ENCODE measurements at regions not wholly inside any gene's neighbourhood (a gene's known extent, or its start where the extent isn't known, plus 50 kb on each side); places are given as distances from the start of the nearest gene placed in this dataset.

GRCh38 chr4:130333241-130333759, 1237.3 kb downstream of the C4orf33 start:
- BruUV-seq (replicated peaks) = no TSS peak
- CTCF ChIA-PET = no interaction called here
- intact Hi-C loops (cut with micrococcal nuclease; ENCODE audit: unreplicated experiment) = loop anchor here (10.0 kb wide), 1 partner anchor 968 kb away; no protein-coding TSS in a partner anchor

DNA sequence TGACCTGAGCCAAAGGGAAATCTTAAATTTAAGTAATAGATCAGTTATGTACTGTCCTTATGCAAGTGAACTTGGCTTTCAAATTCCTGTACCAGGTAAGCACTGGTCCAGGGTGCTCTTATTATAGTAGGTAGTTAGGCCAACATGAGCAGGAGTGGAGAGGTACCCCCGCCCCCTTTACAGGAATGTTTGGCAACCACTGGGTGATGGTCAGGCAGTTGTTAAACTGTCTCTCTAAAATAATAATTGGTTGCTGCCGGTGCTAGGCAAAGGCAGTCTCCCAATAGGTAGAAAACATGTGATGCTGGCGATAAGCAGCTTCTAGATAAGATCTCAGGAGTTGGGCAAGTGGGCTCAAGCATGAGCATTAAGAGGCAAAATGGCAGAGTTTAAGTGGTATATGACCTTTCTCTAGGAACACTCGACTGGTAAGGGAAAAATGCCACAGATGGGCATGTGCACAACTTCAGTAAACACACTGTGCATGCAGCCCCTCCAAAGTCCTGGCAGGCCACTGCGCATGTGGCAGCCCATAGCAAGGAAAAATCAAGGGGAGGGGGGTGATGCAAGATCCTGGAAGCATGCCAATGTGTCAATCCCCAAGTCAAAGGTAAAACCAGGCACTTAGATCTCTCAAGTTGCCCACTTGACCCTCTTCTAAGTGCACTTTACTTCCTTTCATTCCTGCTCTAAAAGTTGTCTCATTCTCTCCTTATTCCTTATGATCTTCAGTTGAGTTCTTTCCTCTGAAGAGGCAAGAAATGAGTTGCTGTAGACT, 1239.7 kb downstream of the C4orf33 start:
- Histone ChIP-seq H3K4me1 (ENCODE audit: insufficient read depth, low read length, poor library complexity, severe bottlenecking) (no peaks in the 10 kb centered on the region), H3K36me3 (ENCODE audit: insufficient read depth, low read length, poor library complexity, severe bottlenecking) (no peaks in the 10 kb centered on the region), H3K27me3 (replicated peaks; ENCODE audit: insufficient read depth, low read depth, low read length, poor library complexity) (no peaks in the 10 kb centered on the region), H3K27ac (ENCODE audit: low read depth, low read length, poor library complexity, severe bottlenecking) (no peak overlapping the region), H3K4me3 (ENCODE audit: low read depth, low read length, poor library complexity, severe bottlenecking) (no peak overlapping the region), H3K9me3 (ENCODE audit: low read depth, low read length, poor library complexity, severe bottlenecking) (no peaks in the 10 kb centered on the region)
- no peak for DNase-seq (ENCODE audit: low spot score)
- intact Hi-C loops (cut with micrococcal nuclease; ENCODE audit: unreplicated experiment) = loop anchor here (10.0 kb wide), 1 partner anchor 971 kb away; no protein-coding TSS in a partner anchor
- TF ChIP-seq EZH2 (IDR thresholded peaks at IDR 0.05; ENCODE audit: borderline replicate concordance, low read depth, low read length, poor library complexity, severe bottlenecking) = no peak
- TF ChIP-seq, protein P1, sequence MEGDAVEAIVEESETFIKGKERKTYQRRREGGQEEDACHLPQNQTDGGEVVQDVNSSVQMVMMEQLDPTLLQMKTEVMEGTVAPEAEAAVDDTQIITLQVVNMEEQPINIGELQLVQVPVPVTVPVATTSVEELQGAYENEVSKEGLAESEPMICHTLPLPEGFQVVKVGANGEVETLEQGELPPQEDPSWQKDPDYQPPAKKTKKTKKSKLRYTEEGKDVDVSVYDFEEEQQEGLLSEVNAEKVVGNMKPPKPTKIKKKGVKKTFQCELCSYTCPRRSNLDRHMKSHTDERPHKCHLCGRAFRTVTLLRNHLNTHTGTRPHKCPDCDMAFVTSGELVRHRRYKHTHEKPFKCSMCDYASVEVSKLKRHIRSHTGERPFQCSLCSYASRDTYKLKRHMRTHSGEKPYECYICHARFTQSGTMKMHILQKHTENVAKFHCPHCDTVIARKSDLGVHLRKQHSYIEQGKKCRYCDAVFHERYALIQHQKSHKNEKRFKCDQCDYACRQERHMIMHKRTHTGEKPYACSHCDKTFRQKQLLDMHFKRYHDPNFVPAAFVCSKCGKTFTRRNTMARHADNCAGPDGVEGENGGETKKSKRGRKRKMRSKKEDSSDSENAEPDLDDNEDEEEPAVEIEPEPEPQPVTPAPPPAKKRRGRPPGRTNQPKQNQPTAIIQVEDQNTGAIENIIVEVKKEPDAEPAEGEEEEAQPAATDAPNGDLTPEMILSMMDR (conservative IDR thresholded peaks at IDR 0.05; ENCODE audit: low read depth, low read length) = no peak
- ChIA-PET CTCF (no interaction called here), POLR2A (ENCODE audit: low non-redundant PET) (no interaction called here)
- BruUV-seq (replicated peaks) = no TSS peak

More at GRCh38 chr4:130333241-130333759, 1237.3 kb downstream of the C4orf33 start:
- Histone ChIP-seq H3K27ac (ENCODE audit: low read depth, low read length, poor library complexity, severe bottlenecking) (no peak overlapping the region), H3K4me1 (ENCODE audit: insufficient read depth, low read length, poor library complexity, severe bottlenecking) (no peaks in the 10 kb centered on the region), H3K9me3 (ENCODE audit: low read depth, low read length, poor library complexity, severe bottlenecking) (no peaks in the 10 kb centered on the region), H3K27me3 (replicated peaks; ENCODE audit: insufficient read depth, low read depth, low read length, poor library complexity) (no peaks in the 10 kb centered on the region), H3K4me3 (ENCODE audit: low read depth, low read length, poor library complexity, severe bottlenecking) (no peak overlapping the region), H3K36me3 (ENCODE audit: insufficient read depth, low read length, poor library complexity, severe bottlenecking) (no peaks in the 10 kb centered on the region)
- no peak for DNase-seq (ENCODE audit: low spot score)
- POLR2A ChIA-PET (ENCODE audit: low non-redundant PET) = no interaction called here
- no peak for TF ChIP-seq EZH2 (IDR thresholded peaks at IDR 0.05; ENCODE audit: borderline replicate concordance, low read depth, low read length, poor library complexity, severe bottlenecking)
- TF ChIP-seq, protein P1 (conservative IDR thresholded peaks at IDR 0.05; ENCODE audit: low read depth, low read length) = no peak

DNA sequence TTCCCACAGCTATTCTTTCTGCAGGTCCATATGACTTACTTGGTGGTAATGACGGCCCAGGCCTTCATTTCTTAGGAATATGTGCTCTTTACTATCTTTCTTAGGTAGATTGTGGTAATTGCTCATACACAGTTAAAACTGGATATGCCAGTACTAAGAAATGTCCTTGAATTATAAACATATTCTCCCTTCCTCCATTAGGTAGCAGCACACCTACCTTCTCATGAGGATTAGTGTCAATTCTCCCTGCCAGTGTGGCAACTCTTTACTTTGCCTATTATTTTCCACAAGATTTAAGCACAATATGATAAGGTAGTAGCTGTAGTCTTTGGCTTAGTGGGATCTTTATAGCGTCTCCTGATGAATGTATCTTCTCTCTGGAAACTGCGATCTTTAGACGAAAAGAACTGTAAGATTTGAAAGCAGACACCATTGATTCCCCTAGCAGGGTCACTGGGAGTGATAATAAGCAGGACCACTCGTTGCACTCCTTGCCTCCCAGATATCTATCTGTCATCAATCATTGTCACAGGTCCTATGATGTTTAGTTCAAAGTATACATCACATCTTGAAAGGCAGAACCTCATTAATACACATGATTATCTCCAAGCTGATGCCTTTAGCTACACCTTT, 1240.7 kb downstream of the C4orf33 start:
- Histone ChIP-seq H3K4me1 (ENCODE audit: insufficient read depth, low read length, poor library complexity, severe bottlenecking) (no peaks in the 10 kb centered on the region), H3K27ac (ENCODE audit: low read depth, low read length, poor library complexity, severe bottlenecking) (no peak overlapping the region), H3K27me3 (replicated peaks; ENCODE audit: insufficient read depth, low read depth, low read length, poor library complexity) (no peaks in the 10 kb centered on the region), H3K9me3 (ENCODE audit: low read depth, low read length, poor library complexity, severe bottlenecking) (no peaks in the 10 kb centered on the region), H3K4me3 (ENCODE audit: low read depth, low read length, poor library complexity, severe bottlenecking) (no peak overlapping the region), H3K36me3 (ENCODE audit: insufficient read depth, low read length, poor library complexity, severe bottlenecking) (no peaks in the 10 kb centered on the region)
- DNase-seq (ENCODE audit: low spot score) = peak; percentile 70
- TF ChIP-seq, protein P1 (conservative IDR thresholded peaks at IDR 0.05; ENCODE audit: low read depth, low read length) = peak; percentile 79
- TF ChIP-seq EZH2 (IDR thresholded peaks at IDR 0.05; ENCODE audit: borderline replicate concordance, low read depth, low read length, poor library complexity, severe bottlenecking) = no peak
- BruUV-seq (replicated peaks) = no TSS peak
- ChIA-PET POLR2A (ENCODE audit: low non-redundant PET) (no interaction called here), CTCF (no interaction called here)
- intact Hi-C loops (cut with micrococcal nuclease; ENCODE audit: unreplicated experiment) = loop anchor here (10.0 kb wide), 1 partner anchor 972 kb away; no protein-coding TSS in a partner anchor

All from A673 (cell line).